ENCODE measurements at regions not wholly inside any gene's neighbourhood (a gene's known extent, or its start where the extent isn't known, plus 50 kb on each side); places are given as distances from the start of the nearest gene placed in this dataset.
"Not testable (repeated sequence)": the region's sequence is repeated elsewhere in the genome, so short reads cannot be mapped to it uniquely, and the experiment has no call there.

- not testable (repeated sequence) for DNase-seq
Measured at GRCh38 chr17:26936645-26937044, 357.3 kb upstream of the WSB1 start.

- not testable (repeated sequence) for DNase-seq
Measured at GRCh38 chr17:26937750-26938322, 356.1 kb upstream of the WSB1 start.

- not testable (repeated sequence) for DNase-seq
Measured at GRCh38 chr17:26939755-26940154, 354.2 kb upstream of the WSB1 start.

- DNase-seq, result not testable (repeated sequence)
Measured at GRCh38 chr17:26940587-26940986, 353.3 kb upstream of the WSB1 start.

GRCh38 chr17:26962255-26963162 lies 331.4 kb upstream of the WSB1 start:
- DNase-seq, result no peak

- DNase-seq, result no peak
Measured at GRCh38 chr17:26963163-26963503, 330.8 kb upstream of the WSB1 start.

GRCh38 chr17:26965898-26966624 lies 327.9 kb upstream of the WSB1 start:
- not testable (repeated sequence) for DNase-seq

GRCh38 chr17:26966625-26967179 lies 327.2 kb upstream of the WSB1 start:
- not testable (repeated sequence) for DNase-seq

GRCh38 chr17:26981845-26982425 lies 312.0 kb upstream of the WSB1 start:
- not testable (repeated sequence) for DNase-seq

GRCh38 chr17:26982563-26982962 lies 311.4 kb upstream of the WSB1 start:
- not testable (repeated sequence) for DNase-seq

- DNase-seq, result not testable (repeated sequence)
Measured at GRCh38 chr17:26987851-26988250, 306.1 kb upstream of the WSB1 start.

GRCh38 chr17:26994648-26995047 lies 299.3 kb upstream of the WSB1 start:
- not testable (repeated sequence) for DNase-seq

- not testable (repeated sequence) for DNase-seq
Measured at GRCh38 chr17:26996146-26996916, 297.6 kb upstream of the WSB1 start.

GRCh38 chr17:27007734-27008531 lies 286.0 kb upstream of the WSB1 start:
- DNase-seq, result not testable (repeated sequence)

GRCh38 chr17:27009087-27009486 lies 284.8 kb upstream of the WSB1 start:
- no peak for DNase-seq

GRCh38 chr17:27010138-27010537 lies 283.8 kb upstream of the WSB1 start:
- DNase-seq, result not testable (repeated sequence)

- not testable (repeated sequence) for DNase-seq
Measured at GRCh38 chr17:27030552-27030951, 263.4 kb upstream of the WSB1 start.

GRCh38 chr17:27038676-27039075 lies 255.2 kb upstream of the WSB1 start:
- no peak for DNase-seq

GRCh38 chr17:27045039-27045438 lies 248.9 kb upstream of the WSB1 start:
- DNase-seq, result not testable (repeated sequence)

GRCh38 chr17:27049104-27049784 lies 244.7 kb upstream of the WSB1 start:
- no peak for DNase-seq

Measured in effector CD8-positive, alpha-beta T cell (primary cell).